ENCODE measurements at regions not wholly inside any gene's neighbourhood (a gene's known extent, or its start where the extent isn't known, plus 50 kb on each side); places are given as distances from the start of the nearest gene placed in this dataset.
"Not testable (repeated sequence)": the region's sequence is repeated elsewhere in the genome, so short reads cannot be mapped to it uniquely, and the experiment has no call there.

DNA sequence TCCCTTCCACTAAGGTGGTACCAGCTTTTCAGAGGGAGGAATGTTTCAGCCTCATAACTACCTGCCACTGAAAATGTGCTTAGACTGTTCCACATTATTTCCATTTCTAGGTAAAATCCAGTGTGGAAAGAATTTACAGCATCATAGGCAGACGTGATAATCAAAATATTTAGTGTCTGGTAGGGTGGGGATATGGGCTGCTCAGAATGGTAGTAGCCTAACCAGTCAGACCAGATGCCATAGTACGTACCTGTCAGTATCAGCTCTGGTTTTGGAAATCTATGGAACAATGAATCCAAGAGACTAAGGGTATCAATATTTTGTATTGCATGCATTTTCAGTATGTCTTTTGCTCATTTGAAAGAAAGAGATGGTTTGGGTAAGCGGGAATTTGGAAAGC is 76.8 kb upstream of the APBB1IP start:
- no peaks in the 10 kb centered on the region for H3K36me3 ChIP-seq
- H3K4me1 ChIP-seq = peaks cover 0 to 7% (median 0%) of the 10 kb centered on the region in 9 donors
- 70 to 77% methylated on average over 3 of the region's 3 CpGs for WGBS, 2 donors
- no peak overlapping the region for H3K4me3 ChIP-seq
- no peak overlapping the region for H3K27ac ChIP-seq
- intact Hi-C loops (cut with DNase I) = no loop called here
- no peak for DNase-seq
- peaks cover 0 to 2% (median 0%) of the 10 kb centered on the region in 11 donors for H3K9me3 ChIP-seq
- peaks cover 0 to 12% (median 0%) of the 10 kb centered on the region in 7 donors for H3K27me3 ChIP-seq
- ATAC-seq = no peak
- TF ChIP-seq, protein P1, sequence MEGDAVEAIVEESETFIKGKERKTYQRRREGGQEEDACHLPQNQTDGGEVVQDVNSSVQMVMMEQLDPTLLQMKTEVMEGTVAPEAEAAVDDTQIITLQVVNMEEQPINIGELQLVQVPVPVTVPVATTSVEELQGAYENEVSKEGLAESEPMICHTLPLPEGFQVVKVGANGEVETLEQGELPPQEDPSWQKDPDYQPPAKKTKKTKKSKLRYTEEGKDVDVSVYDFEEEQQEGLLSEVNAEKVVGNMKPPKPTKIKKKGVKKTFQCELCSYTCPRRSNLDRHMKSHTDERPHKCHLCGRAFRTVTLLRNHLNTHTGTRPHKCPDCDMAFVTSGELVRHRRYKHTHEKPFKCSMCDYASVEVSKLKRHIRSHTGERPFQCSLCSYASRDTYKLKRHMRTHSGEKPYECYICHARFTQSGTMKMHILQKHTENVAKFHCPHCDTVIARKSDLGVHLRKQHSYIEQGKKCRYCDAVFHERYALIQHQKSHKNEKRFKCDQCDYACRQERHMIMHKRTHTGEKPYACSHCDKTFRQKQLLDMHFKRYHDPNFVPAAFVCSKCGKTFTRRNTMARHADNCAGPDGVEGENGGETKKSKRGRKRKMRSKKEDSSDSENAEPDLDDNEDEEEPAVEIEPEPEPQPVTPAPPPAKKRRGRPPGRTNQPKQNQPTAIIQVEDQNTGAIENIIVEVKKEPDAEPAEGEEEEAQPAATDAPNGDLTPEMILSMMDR (IDR thresholded peaks at IDR 0.05) = no peak

DNA sequence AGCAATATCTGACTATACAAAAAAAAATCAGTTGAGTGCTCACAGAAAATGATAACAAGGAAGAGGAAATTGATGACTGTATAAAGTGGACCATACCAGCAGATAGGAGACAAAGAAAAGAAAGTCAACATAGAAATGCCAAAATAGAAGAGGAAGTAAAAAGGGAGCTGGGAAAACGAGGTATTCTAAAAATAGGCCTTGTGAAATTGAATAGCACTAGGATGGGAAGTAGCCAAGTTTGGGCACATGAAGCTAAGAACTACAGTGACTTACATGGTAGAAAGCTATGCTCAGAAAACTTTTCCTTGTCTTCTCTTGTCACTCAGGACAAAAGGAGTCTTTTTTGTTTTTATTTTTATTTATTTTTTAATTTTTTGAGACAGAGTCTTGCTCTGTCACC is 76.2 kb upstream of the APBB1IP start:
- H3K4me1 ChIP-seq = peaks cover 0 to 7% (median 0%) of the 10 kb centered on the region in 9 donors
- ATAC-seq = no peak
- no peak overlapping the region for H3K4me3 ChIP-seq
- peaks cover 0 to 12% (median 0%) of the 10 kb centered on the region in 7 donors for H3K27me3 ChIP-seq
- TF ChIP-seq, protein P1 (IDR thresholded peaks at IDR 0.05) = no peak
- no peaks in the 10 kb centered on the region for H3K36me3 ChIP-seq
- no peak overlapping the region for H3K27ac ChIP-seq
- peaks cover 0 to 2% (median 0%) of the 10 kb centered on the region in 11 donors for H3K9me3 ChIP-seq
- intact Hi-C loops (cut with DNase I) = no loop called here
- 9 to 21% methylated on average over 1 of the region's 1 CpG for WGBS, 2 donors
- no peak for DNase-seq

DNA sequence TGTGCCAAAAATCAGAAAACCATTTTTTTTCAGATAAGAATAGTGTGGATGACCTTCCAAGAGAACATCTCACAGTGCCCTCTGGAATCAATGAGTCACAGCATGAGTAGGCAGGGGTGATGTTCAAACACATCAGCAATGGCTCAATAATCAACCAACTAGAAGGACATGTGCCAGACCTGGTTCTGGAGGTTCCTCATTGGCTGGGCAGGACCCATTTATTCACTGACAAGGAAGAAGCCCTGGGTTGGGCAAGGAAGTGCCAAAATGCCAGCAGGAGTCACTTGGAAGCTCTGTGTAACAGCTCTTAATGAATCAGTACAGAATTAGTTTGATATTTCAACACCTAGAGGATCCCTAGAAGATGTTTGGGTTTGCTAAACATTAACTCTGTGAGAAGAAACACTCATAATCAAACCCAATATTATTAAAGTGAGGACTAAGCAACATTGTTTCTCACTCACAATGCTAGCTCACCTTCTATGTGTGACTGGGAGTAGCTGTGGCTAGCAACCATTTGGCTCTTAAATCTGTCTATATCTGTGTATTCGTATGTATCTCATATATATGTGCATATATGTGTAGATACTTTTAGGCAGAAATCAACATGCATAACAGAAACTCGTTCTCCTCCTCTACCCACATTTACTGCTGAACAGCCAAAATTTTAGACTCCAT is 72.3 kb upstream of the APBB1IP start:
- intact Hi-C loops (cut with DNase I) = no loop called here
- Histone ChIP-seq H3K9me3 (peaks cover 0 to 11% (median 0%) of the 10 kb centered on the region in 11 donors), H3K27me3 (peaks cover 0 to 4% (median 0%) of the 10 kb centered on the region in 7 donors), H3K4me1 (peaks cover 0 to 7% (median 0%) of the 10 kb centered on the region in 9 donors), H3K36me3 (no peaks in the 10 kb centered on the region), H3K4me3 (no peak overlapping the region), H3K27ac (no peak overlapping the region)
- ATAC-seq = no peak
- no peak for DNase-seq
- 57 to 58% methylated on average over 2 of the region's 2 CpGs for WGBS, 2 donors
- TF ChIP-seq, protein P1 (IDR thresholded peaks at IDR 0.05) = no peak

DNA sequence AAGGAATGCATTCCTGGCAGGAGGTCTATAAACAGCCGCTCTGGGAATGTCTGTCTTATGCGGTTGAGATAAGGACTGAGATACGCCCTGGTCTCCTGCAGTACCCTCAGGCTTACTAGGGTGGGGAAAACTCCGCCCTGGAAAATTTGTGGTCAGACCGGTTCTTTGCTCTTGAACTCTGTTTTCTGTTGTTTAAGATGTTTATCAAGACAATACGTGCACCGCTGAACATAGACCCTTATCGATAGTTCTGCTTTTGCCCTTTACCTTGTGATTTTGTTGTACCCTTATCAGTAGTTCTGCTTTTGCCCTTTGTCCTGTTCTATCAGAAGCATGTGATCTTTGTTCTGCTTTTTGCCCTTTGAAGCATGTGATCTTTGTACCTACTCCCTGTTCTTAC is 71.1 kb upstream of the APBB1IP start:
- H3K4me1 ChIP-seq; H3K27ac ChIP-seq; H3K36me3 ChIP-seq; intact Hi-C loops (cut with DNase I); H3K27me3 ChIP-seq; H3K4me3 ChIP-seq; DNase-seq; ATAC-seq: not testable (repeated sequence)
- 71 to 74% methylated on average over 8 of the region's 8 CpGs for WGBS, 2 donors
- peaks cover 0 to 12% (median 0%) of the 10 kb centered on the region in 11 donors for H3K9me3 ChIP-seq

DNA sequence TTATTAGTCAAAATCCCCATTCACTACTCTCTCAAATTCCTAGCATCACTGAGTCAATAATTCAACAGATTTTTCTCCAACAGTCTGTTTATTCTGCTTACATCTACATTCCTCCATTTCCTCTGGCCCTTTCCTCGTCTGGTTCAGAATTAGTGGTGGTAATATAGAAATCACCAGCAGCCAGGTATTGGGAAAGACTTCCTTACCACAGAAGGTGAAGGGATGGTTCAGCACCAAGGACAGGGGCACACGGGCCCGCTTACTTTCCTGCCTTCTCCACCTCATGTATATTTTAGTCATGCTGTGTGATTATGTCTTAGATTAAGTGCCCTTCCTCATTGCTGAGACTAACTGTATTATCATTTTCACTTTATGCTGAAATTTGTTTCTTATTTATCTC is 70.4 kb upstream of the APBB1IP start:
- DNase-seq (peak in 1 of 2 donors; percentile 6), ATAC-seq (no peak)
- Histone ChIP-seq H3K27me3 (peaks cover 0 to 4% (median 0%) of the 10 kb centered on the region in 7 donors), H3K4me3 (no peak overlapping the region), H3K36me3 (no peaks in the 10 kb centered on the region), H3K4me1 (peaks cover 0 to 1% (median 0%) of the 10 kb centered on the region in 9 donors), H3K27ac (no peak overlapping the region), H3K9me3 (peaks cover 0 to 12% (median 0%) of the 10 kb centered on the region in 11 donors)
- TF ChIP-seq, protein P1 (IDR thresholded peaks at IDR 0.05) = no peak
- intact Hi-C loops (cut with DNase I) = no loop called here
- WGBS, 2 donors = 1 to 2% methylated on average over 3 of the region's 3 CpGs

All from heart right ventricle (tissue), 16 donors.